Mucosa of rectum (tissue), 2 donors: ENCODE measurements at regions not wholly inside any gene's neighbourhood (a gene's known extent, or its start where the extent isn't known, plus 50 kb on each side); places are given as distances from the start of the nearest gene placed in this dataset.

Source experiments
- H3K27ac ChIP-seq, 2 donors: one replicate each; pipeline ENCODE4 v1.7.0; 2013; ENCODE audit warnings: inconsistent platforms in 2 of 2, low read depth in 2 of 2, low read length in 2 of 2
- H3K27me3 ChIP-seq, 2 donors: one replicate each; pipeline ENCODE4 v1.7.0; 2013; ENCODE audit warnings: low read length in 2 of 2; ENCODE audit not compliant: control insufficient read depth in 2 of 2, insufficient read depth in 2 of 2
- H3K36me3 ChIP-seq, 2 donors: one replicate each; pipeline ENCODE4 v1.7.0; 2013; ENCODE audit warnings: low read length in 2 of 2; ENCODE audit not compliant: control insufficient read depth in 2 of 2, insufficient read depth in 2 of 2
- H3K4me1 ChIP-seq, 2 donors: one replicate each; pipeline ENCODE4 v1.7.0; 2013; ENCODE audit warnings: low read length in 2 of 2, mild to moderate bottlenecking in 1 of 2; ENCODE audit not compliant: control insufficient read depth in 2 of 2, insufficient read depth in 2 of 2
- H3K4me3 ChIP-seq, 2 donors: one replicate each; pipeline ENCODE4 v1.7.0; 2013; ENCODE audit warnings: low read length in 2 of 2
- H3K9ac ChIP-seq, 2 donors: one replicate each; pipeline ENCODE4 v1.7.0; 2013; ENCODE audit warnings: low read length in 2 of 2, low read depth in 1 of 2, mild to moderate bottlenecking in 1 of 2
- H3K9me3 ChIP-seq, 2 donors: one replicate each; pipeline ENCODE4 v1.7.0; 2013; ENCODE audit warnings: low read length in 2 of 2; ENCODE audit not compliant: control insufficient read depth in 2 of 2
- donor health status: healthy.
- donor health status: Normal muscosa, but diverticular disease.

GRCh38 chr20:22335210-22335609 is 249.2 kb downstream of the FOXA2 start:
- H3K4me1 ChIP-seq, result no peaks in the 10 kb centered on the region
- H3K4me3 ChIP-seq, result no peak overlapping the region
- H3K27ac ChIP-seq, result no peak overlapping the region
- no peaks in the 10 kb centered on the region for H3K9me3 ChIP-seq
- H3K9ac ChIP-seq, result no peak overlapping the region
- no peaks in the 10 kb centered on the region for H3K36me3 ChIP-seq
- H3K27me3 ChIP-seq, result peaks cover 12 to 16% of the 10 kb centered on the region in 2 donors

- Histone ChIP-seq H3K27me3 (peaks cover 12 to 18% of the 10 kb centered on the region in 2 donors), H3K4me1 (no peaks in the 10 kb centered on the region), H3K9me3 (no peaks in the 10 kb centered on the region), H3K4me3 (no peak overlapping the region), H3K9ac (no peak overlapping the region), H3K36me3 (no peaks in the 10 kb centered on the region), H3K27ac (no peak overlapping the region)
Observed at GRCh38 chr20:22333885-22334545, 250.4 kb downstream of the FOXA2 start.

GRCh38 chr20:22324505-22324904 is 259.9 kb downstream of the FOXA2 start:
- H3K27ac ChIP-seq, result no peak overlapping the region
- H3K27me3 ChIP-seq, result peaks cover 1 to 3% of the 10 kb centered on the region in 2 donors
- no peak overlapping the region for H3K4me3 ChIP-seq
- no peaks in the 10 kb centered on the region for H3K36me3 ChIP-seq
- H3K9ac ChIP-seq, result no peak overlapping the region
- no peaks in the 10 kb centered on the region for H3K4me1 ChIP-seq
- H3K9me3 ChIP-seq, result no peaks in the 10 kb centered on the region

GRCh38 chr20:22322513-22322912 is 261.9 kb downstream of the FOXA2 start:
- Histone ChIP-seq H3K27ac (no peak overlapping the region), H3K9me3 (no peaks in the 10 kb centered on the region), H3K36me3 (no peaks in the 10 kb centered on the region), H3K4me1 (no peaks in the 10 kb centered on the region), H3K4me3 (no peak overlapping the region), H3K27me3 (peaks cover 0 to 1% of the 10 kb centered on the region in 2 donors), H3K9ac (no peak overlapping the region)

GRCh38 chr20:22321191-22321590 is 263.2 kb downstream of the FOXA2 start:
- Histone ChIP-seq H3K27ac (no peak overlapping the region), H3K36me3 (no peaks in the 10 kb centered on the region), H3K27me3 (no peaks in the 10 kb centered on the region), H3K4me1 (no peaks in the 10 kb centered on the region), H3K4me3 (no peak overlapping the region), H3K9ac (no peak overlapping the region), H3K9me3 (no peaks in the 10 kb centered on the region)

GRCh38 chr20:22320245-22320915 is 264.0 kb downstream of the FOXA2 start:
- no peak overlapping the region for H3K27ac ChIP-seq
- peaks cover 0 to 4% of the 10 kb centered on the region in 2 donors for H3K27me3 ChIP-seq
- H3K4me3 ChIP-seq, result no peak overlapping the region
- H3K9ac ChIP-seq, result no peak overlapping the region
- no peaks in the 10 kb centered on the region for H3K4me1 ChIP-seq
- H3K9me3 ChIP-seq, result no peaks in the 10 kb centered on the region
- H3K36me3 ChIP-seq, result no peaks in the 10 kb centered on the region

- Histone ChIP-seq H3K36me3 (no peaks in the 10 kb centered on the region), H3K27me3 (peaks cover 0 to 4% of the 10 kb centered on the region in 2 donors), H3K9ac (no peak overlapping the region), H3K9me3 (no peaks in the 10 kb centered on the region), H3K4me1 (no peaks in the 10 kb centered on the region), H3K27ac (no peak overlapping the region), H3K4me3 (no peak overlapping the region)
Observed at GRCh38 chr20:22315771-22316170, 268.6 kb downstream of the FOXA2 start.

- H3K4me1 ChIP-seq, result no peaks in the 10 kb centered on the region
- H3K4me3 ChIP-seq, result no peak overlapping the region
- H3K9me3 ChIP-seq, result no peaks in the 10 kb centered on the region
- no peak overlapping the region for H3K9ac ChIP-seq
- peaks cover 0 to 4% of the 10 kb centered on the region in 2 donors for H3K27me3 ChIP-seq
- no peak overlapping the region for H3K27ac ChIP-seq
- H3K36me3 ChIP-seq, result no peaks in the 10 kb centered on the region
Observed at GRCh38 chr20:22315073-22315472, 269.3 kb downstream of the FOXA2 start.

GRCh38 chr20:22312744-22313346 is 271.5 kb downstream of the FOXA2 start:
- Histone ChIP-seq H3K9me3 (no peaks in the 10 kb centered on the region), H3K4me3 (no peak overlapping the region), H3K4me1 (no peaks in the 10 kb centered on the region), H3K36me3 (no peaks in the 10 kb centered on the region), H3K9ac (no peak overlapping the region), H3K27me3 (peaks cover 0 to 4% of the 10 kb centered on the region in 2 donors), H3K27ac (no peak overlapping the region)

GRCh38 chr20:22308934-22309333 is 275.4 kb downstream of the FOXA2 start:
- Histone ChIP-seq H3K9ac (no peak overlapping the region), H3K36me3 (no peaks in the 10 kb centered on the region), H3K4me3 (no peak overlapping the region), H3K27me3 (no peaks in the 10 kb centered on the region), H3K9me3 (no peaks in the 10 kb centered on the region), H3K27ac (no peak overlapping the region), H3K4me1 (no peaks in the 10 kb centered on the region)
